ENCODE measurements at regions not wholly inside any gene's neighbourhood (a gene's known extent, or its start where the extent isn't known, plus 50 kb on each side); places are given as distances from the start of the nearest gene placed in this dataset.
A peak's percentile ranks its signal among the peaks of the same experiment; 100 is the strongest.

- DNase-seq, result no peak
Observed at GRCh38 chr5:128904805-128905567, 60.3 kb upstream of the SLC27A6 start.

GRCh38 chr5:128905568-128906110 is 59.6 kb upstream of the SLC27A6 start:
- DNase-seq, result peak; percentile 56

DNA sequence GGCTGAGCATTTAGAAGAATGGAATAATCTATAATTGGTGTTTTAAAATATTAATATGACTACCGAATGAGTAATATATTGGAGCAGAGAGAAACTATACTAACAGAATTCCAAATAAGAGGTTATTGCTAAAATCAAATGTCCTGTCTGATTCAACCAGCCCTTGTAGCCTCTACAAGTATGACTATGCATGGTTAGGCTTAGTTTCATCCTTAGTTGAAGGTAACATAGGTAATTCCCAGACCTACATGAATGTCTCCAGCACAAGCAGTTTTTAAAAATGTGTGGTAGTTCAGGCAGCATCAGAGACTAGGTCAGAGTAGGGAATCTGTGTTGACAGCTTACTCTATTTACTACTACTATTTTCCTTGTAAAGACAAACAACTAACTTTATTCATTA is 51.7 kb upstream of the SLC27A6 start:
- no peak for DNase-seq
